ENCODE measurements at regions not wholly inside any gene's neighbourhood (a gene's known extent, or its start where the extent isn't known, plus 50 kb on each side); places are given as distances from the start of the nearest gene placed in this dataset.
"Not testable (repeated sequence)": the region's sequence is repeated elsewhere in the genome, so short reads cannot be mapped to it uniquely, and the experiment has no call there.

GRCh38 chr7:10507032-10507431 lies 466.6 kb upstream of the PHF14 start:
- no peak for DNase-seq

DNA sequence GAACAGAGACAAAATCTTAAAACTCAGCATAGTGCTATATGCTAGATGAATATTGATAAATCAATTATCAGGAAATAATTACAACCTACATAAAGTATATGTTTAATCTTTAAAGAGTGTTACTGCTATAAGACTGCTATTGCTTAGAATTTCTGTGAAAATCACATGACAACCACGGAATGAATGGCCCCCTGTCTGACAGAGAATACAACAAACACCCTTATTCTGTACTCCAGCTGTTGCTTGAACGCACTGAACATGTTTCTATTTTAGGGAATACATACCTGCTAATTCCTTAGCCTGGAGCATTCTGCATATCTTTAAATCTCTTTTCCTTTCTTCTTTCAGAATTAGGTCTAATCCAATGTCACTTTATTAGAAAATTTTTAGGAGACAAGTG lies 452.4 kb upstream of the PHF14 start:
- no peak for DNase-seq

GRCh38 chr7:10533429-10533828 lies 440.2 kb upstream of the PHF14 start:
- not testable (repeated sequence) for DNase-seq

- no peak for DNase-seq
Observed at GRCh38 chr7:10536561-10536960, 437.1 kb upstream of the PHF14 start.

DNA sequence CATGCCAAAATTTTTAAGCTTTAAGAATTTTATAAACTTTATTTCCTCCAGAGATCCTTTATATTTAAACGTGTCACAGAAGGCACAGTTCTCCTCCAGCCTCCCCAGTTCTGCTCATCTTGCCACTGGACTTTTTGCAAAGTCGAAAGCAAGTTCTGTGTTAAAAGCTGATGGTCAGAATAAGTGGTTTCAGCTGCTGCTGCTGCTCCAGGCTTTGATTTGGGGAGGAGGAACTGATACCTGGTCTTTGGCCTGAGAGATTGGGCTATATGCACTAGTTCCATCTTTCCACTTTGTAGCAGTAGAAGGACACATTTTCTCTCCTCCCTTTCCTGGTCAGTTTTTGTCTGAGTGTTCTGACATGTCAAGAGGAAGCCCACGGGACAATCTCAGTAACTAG lies 435.9 kb upstream of the PHF14 start:
- DNase-seq: no peak

DNA sequence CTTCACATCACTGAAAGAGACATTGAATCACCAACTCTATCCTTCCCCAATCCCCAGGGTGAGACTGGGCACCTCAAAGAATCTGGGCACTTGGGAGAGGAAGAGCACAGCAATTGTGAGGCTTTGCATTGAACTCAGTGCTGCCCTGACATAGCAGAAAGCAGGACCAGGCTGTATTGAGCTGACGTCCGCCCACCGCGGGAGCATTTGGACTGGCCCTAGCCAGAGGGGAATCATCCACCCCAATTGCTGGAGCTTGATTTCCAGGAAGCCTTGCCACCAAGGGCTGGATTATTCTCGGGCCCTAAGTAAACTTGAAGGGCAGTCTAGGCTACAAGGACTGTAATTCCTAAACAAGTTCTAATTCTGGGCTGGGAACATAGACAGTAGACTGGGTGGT lies 416.3 kb upstream of the PHF14 start:
- DNase-seq: no peak

DNA sequence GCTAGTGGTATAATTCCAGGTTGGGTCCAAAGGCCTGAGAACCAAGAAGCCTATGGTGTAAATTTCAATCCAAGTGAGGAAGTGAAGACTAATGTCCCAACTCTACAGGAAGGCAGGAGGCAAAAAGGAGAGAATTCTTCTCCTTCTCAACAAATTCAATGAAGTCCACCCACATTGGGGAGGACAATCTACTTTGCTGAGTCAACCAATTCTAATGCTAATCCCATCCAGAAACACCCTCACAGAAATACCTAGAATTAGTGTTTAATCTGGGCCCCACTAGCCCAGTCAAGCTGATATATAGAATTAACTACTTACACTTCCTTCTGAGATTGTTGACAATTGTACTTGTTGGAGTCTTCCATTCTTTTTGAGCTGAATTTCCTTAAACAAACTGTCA lies 413.2 kb upstream of the PHF14 start:
- DNase-seq: no peak

DNA sequence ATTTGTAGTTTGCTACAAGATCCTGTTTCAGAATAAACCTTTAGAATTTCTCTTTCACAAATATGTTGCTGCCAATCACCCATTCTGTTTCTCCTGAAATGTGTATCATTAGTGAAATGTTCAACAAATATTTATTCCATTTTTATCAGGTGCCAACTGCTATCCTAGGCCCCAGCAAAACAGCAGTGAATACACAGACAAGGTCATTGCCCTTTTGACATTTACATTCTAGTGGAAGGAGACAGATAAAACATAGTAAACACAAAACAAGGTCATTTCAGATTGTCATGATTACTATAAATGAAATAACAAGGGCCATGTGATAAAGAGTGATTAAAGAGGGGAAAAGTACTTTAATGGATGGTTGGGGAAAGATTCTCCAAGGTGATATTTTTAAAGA lies 404.8 kb upstream of the PHF14 start:
- DNase-seq: no peak

GRCh38 chr7:10571759-10572158 lies 401.9 kb upstream of the PHF14 start:
- no peak for DNase-seq

- DNase-seq: no peak
Observed at GRCh38 chr7:10577866-10578374, 395.8 kb upstream of the PHF14 start.

DNA sequence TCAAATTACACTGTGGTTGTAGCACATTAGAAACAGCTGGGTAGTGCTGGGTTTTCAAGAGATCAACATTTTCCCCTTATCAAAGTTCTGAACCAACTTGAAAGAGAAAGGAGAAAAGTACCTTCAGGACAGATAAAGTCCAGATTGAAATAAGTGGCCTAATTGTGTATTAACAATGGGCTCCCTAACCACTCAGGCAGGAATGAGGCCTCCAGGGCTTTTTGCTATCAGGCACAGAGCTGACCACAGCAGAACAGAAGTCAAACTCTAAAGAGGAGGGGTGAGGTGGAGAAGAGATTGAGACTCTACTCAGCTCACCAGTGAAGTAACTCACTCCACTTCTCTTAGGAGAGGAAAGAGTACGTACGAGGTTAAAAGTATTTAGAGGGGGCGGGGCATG lies 394.1 kb upstream of the PHF14 start:
- no peak for DNase-seq

DNA sequence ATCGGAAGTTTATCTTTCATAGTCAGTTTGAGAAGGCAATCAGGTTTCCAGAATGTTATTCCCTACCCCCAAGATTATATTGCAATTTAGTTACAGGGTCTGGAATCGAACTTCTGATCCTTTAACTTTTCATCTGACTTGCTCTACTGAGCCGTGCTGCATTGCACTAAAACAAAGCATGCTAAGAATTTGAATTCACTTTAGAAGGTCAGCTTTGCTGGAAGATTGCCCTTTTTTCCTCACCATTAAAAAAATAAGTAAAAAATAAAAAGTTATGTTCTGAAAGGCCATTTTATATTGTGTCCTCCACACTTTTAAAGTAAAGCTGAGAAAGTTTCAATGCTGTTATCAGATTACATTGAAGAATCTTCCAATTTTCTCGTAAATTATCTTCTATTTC lies 388.8 kb upstream of the PHF14 start:
- no peak for DNase-seq

- DNase-seq: no peak
Observed at GRCh38 chr7:10588084-10588483, 385.6 kb upstream of the PHF14 start.

- DNase-seq: no peak
Observed at GRCh38 chr7:10592604-10593003, 381.1 kb upstream of the PHF14 start.

- no peak for DNase-seq
Observed at GRCh38 chr7:10593080-10593479, 380.6 kb upstream of the PHF14 start.

GRCh38 chr7:10596827-10597226 lies 376.8 kb upstream of the PHF14 start:
- no peak for DNase-seq

DNA sequence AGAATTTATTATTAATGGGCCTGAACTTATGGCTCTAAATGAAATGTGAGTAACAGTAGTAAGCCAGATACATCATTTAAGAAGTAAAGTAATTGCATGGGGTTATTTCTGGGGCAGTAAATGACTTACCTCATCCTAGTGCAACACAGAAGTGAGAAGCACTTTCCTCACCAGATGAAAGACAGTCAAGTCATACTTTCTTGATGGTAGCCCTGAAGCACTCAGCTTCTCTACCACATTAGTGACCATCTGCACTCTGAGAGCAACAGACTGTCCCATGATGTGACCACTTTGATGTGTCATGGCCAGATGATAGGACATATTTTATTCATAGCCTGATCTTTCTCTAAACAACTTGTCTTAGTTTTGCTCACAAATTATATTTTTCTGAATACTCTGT lies 369.5 kb upstream of the PHF14 start:
- DNase-seq: no peak

GRCh38 chr7:10612950-10613349 lies 360.7 kb upstream of the PHF14 start:
- DNase-seq: no peak

GRCh38 chr7:10618953-10619352 lies 354.7 kb upstream of the PHF14 start:
- no peak for DNase-seq

GRCh38 chr7:10632712-10633111 lies 341.0 kb upstream of the PHF14 start:
- DNase-seq: no peak

GRCh38 chr7:10634239-10634638 lies 339.4 kb upstream of the PHF14 start:
- DNase-seq: no peak

- no peak for DNase-seq
Observed at GRCh38 chr7:10637991-10638390, 335.7 kb upstream of the PHF14 start.

DNA sequence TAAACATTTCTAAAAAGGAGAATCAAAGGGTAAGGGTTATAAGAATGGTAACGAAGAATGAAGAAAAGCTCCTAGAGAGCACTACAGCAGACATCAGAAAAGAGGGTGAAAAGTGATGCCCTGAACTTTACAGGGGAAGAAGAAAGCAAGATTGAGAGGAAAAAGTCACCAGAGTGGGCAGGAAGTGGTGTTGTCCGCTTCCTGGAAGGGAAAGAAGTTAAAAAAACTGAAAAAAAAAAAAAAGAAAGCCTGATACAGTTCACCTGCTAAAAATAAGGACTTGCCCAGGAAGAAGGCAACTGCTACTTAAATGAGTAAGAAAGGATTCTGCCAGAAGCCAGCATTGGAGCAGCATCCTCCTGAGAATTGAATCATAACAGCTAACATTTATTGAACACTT lies 330.1 kb upstream of the PHF14 start:
- DNase-seq: no peak

DNA sequence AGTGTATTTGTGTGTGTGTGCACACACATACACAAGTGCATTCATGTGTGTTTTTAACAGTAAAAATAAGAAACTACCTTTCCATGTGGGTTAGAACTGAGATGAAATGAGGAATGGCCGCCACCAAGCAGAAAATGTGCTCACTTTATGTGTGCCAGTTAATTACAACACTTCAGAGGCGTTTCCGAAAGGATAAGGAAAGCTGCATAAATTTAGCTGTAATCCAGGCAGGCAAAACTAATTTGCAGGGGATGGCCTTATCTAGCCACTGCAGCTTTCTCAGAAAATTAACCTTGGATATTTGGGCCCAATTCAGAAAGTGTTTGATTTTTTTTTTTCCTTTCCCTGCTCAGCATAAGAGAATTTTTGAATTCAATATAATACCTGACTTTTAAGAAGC lies 328.8 kb upstream of the PHF14 start:
- DNase-seq: no peak

DNA sequence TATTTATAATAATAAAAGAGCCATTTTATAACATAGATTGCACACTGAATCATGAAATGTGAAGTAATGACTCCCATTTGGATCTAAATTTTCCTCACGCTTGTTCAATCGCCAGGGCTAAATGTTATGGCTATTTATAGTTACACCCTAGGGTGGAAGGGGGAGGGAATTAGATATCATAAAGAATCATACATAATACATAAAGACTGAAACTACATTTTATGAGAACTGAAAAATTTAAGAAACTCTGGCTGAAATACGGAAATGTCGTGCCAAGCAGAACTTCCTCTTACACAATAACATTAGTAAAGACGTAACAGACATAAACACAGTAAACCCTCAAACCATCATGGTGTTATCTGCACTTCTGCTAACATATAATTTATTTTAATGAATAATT lies 327.5 kb upstream of the PHF14 start:
- DNase-seq: no peak

GRCh38 chr7:10648289-10648688 lies 325.4 kb upstream of the PHF14 start:
- no peak for DNase-seq
